Suppressor macrophage treated with lipopolysaccharide for 4 hours (primary cell): ENCODE measurements at regions not wholly inside any gene's neighbourhood (a gene's known extent, or its start where the extent isn't known, plus 50 kb on each side); places are given as distances from the start of the nearest gene placed in this dataset.
A peak's percentile ranks its signal among the peaks of the same experiment; 100 is the strongest.
"Not testable (repeated sequence)": the region's sequence is repeated elsewhere in the genome, so short reads cannot be mapped to it uniquely, and the experiment has no call there.

ENCODE experiments used
- DNase-seq: peaks from one replicate; pipeline ENCODE4 v3.0.0-alpha.2; 2020

GRCh38 chr11:72525466-72525865 is 91.1 kb upstream of the CLPB start:
- peak; percentile 34 for DNase-seq

- peak; percentile 18 for DNase-seq
These were observed 90.4 kb upstream of the CLPB start for GRCh38 chr11:72524711-72525110.

- no peak for DNase-seq
These were observed 89.7 kb upstream of the CLPB start for GRCh38 chr11:72523991-72524390.

GRCh38 chr11:72522186-72522585 is 87.9 kb upstream of the CLPB start:
- DNase-seq: no peak

- DNase-seq: no peak
These were observed 87.3 kb upstream of the CLPB start for GRCh38 chr11:72521664-72522063.

- DNase-seq: peak; percentile 35
These were observed 86.5 kb upstream of the CLPB start for GRCh38 chr11:72520815-72521214.

GRCh38 chr11:72519882-72520281 is 85.6 kb upstream of the CLPB start:
- not testable (repeated sequence) for DNase-seq

GRCh38 chr11:72519220-72519881 is 85.0 kb upstream of the CLPB start:
- no peak for DNase-seq

- no peak for DNase-seq
These were observed 80.0 kb upstream of the CLPB start for GRCh38 chr11:72514331-72514730.

GRCh38 chr11:72513411-72513810 is 79.1 kb upstream of the CLPB start:
- no peak for DNase-seq

GRCh38 chr11:72512956-72513355 is 78.6 kb upstream of the CLPB start:
- no peak for DNase-seq

- no peak for DNase-seq
These were observed 77.2 kb upstream of the CLPB start for GRCh38 chr11:72511393-72512047.

- no peak for DNase-seq
These were observed 72.7 kb upstream of the CLPB start for GRCh38 chr11:72507050-72507449.

GRCh38 chr11:72497731-72498130 is 63.4 kb upstream of the CLPB start:
- no peak for DNase-seq

GRCh38 chr11:72494109-72494429 is 59.7 kb upstream of the CLPB start:
- DNase-seq: no peak

- no peak for DNase-seq
These were observed 59.2 kb upstream of the CLPB start for GRCh38 chr11:72493426-72494108.

- no peak for DNase-seq
These were observed 56.7 kb upstream of the CLPB start for GRCh38 chr11:72491001-72491400.
